HL-60/S4 treated with retinoic acid at 250 ng/mL for 4 days and 3 days (cell line): ENCODE measurements at regions not wholly inside any gene's neighbourhood (a gene's known extent, or its start where the extent isn't known, plus 50 kb on each side); places are given as distances from the start of the nearest gene placed in this dataset.

Experiments used
- in situ Hi-C: fragments of 300-500 bp; cut with MboI; formaldehyde crosslinking; loops from 2 replicates; pipeline ENCODE4 v1.7.0; 2022; ENCODE audit warnings: low sequenced_read_pairs

- in situ Hi-C loops, result no loop called here
Observed at GRCh38 chr7:131095346-131095745, 232.3 kb upstream of the MKLN1 start.

- in situ Hi-C loops, result no loop called here
Observed at GRCh38 chr7:131096267-131096927, 231.3 kb upstream of the MKLN1 start.

GRCh38 chr7:131097662-131098376 is 229.9 kb upstream of the MKLN1 start:
- in situ Hi-C loops, result no loop called here

- in situ Hi-C loops, result no loop called here
Observed at GRCh38 chr7:131098527-131098926, 229.1 kb upstream of the MKLN1 start.

GRCh38 chr7:131100357-131101054 is 227.2 kb upstream of the MKLN1 start:
- in situ Hi-C loops, result no loop called here

GRCh38 chr7:131103997-131104396 is 223.7 kb upstream of the MKLN1 start:
- in situ Hi-C loops, result no loop called here

- in situ Hi-C loops, result no loop called here
Observed at GRCh38 chr7:131104596-131105293, 222.9 kb upstream of the MKLN1 start.

GRCh38 chr7:131105294-131105798 is 222.3 kb upstream of the MKLN1 start:
- in situ Hi-C loops, result no loop called here

GRCh38 chr7:131105799-131106680 is 221.6 kb upstream of the MKLN1 start:
- in situ Hi-C loops, result no loop called here

GRCh38 chr7:131106681-131107336 is 220.9 kb upstream of the MKLN1 start:
- in situ Hi-C loops, result no loop called here

GRCh38 chr7:131107337-131108211 is 220.1 kb upstream of the MKLN1 start:
- in situ Hi-C loops, result no loop called here

GRCh38 chr7:131108212-131108940 is 219.3 kb upstream of the MKLN1 start:
- in situ Hi-C loops, result no loop called here

- in situ Hi-C loops, result no loop called here
Observed at GRCh38 chr7:131109011-131109758, 218.5 kb upstream of the MKLN1 start.

- in situ Hi-C loops, result no loop called here
Observed at GRCh38 chr7:131109759-131110296, 217.8 kb upstream of the MKLN1 start.

GRCh38 chr7:131110297-131111080 is 217.2 kb upstream of the MKLN1 start:
- in situ Hi-C loops, result no loop called here

- in situ Hi-C loops, result no loop called here
Observed at GRCh38 chr7:131111081-131111576, 216.5 kb upstream of the MKLN1 start.
